Stimulated activated CD4-positive, alpha-beta T cell treated with anti-CD3 and anti-CD28 coated beads, TNF-alpha, amount 100 ng/mL, for 24 hours (primary cell): ENCODE measurements at regions not wholly inside any gene's neighbourhood (a gene's known extent, or its start where the extent isn't known, plus 50 kb on each side); places are given as distances from the start of the nearest gene placed in this dataset.

Experiments
- DNase-seq, 3 experiments: peaks; one replicate each; pipeline ENCODE4 v3.0.0-alpha.2; 2020; ENCODE audit warnings: low read depth in 3 of 3

GRCh38 chr11:130583801-130584211 lies 135.4 kb downstream of the ADAMTS15 start:
- no peak for DNase-seq

GRCh38 chr11:130585545-130585944 lies 137.1 kb downstream of the ADAMTS15 start:
- DNase-seq = no peak

- DNase-seq = no peak
These were observed 139.2 kb downstream of the ADAMTS15 start for GRCh38 chr11:130587658-130588057.

GRCh38 chr11:130588471-130588870 lies 140.0 kb downstream of the ADAMTS15 start:
- no peak for DNase-seq

GRCh38 chr11:130592056-130592455 lies 143.6 kb downstream of the ADAMTS15 start:
- no peak for DNase-seq

- DNase-seq = no peak
These were observed 144.6 kb downstream of the ADAMTS15 start for GRCh38 chr11:130593064-130593463.

GRCh38 chr11:130598433-130598832 lies 150.0 kb downstream of the ADAMTS15 start:
- DNase-seq = no peak

- DNase-seq = no peak
These were observed 150.7 kb downstream of the ADAMTS15 start for GRCh38 chr11:130599073-130599654.

- DNase-seq = no peak
These were observed 151.7 kb downstream of the ADAMTS15 start for GRCh38 chr11:130600139-130600538.

GRCh38 chr11:130600616-130601015 lies 152.2 kb downstream of the ADAMTS15 start:
- DNase-seq = no peak

- no peak for DNase-seq
These were observed 152.7 kb downstream of the ADAMTS15 start for GRCh38 chr11:130601141-130601540.

GRCh38 chr11:130601764-130602460 lies 153.5 kb downstream of the ADAMTS15 start:
- no peak for DNase-seq

GRCh38 chr11:130602641-130603334 lies 154.3 kb downstream of the ADAMTS15 start:
- DNase-seq = no peak

GRCh38 chr11:130603335-130603906 lies 155.0 kb downstream of the ADAMTS15 start:
- no peak for DNase-seq

GRCh38 chr11:130604606-130605005 lies 156.2 kb downstream of the ADAMTS15 start:
- DNase-seq = no peak

GRCh38 chr11:130606178-130606577 lies 157.7 kb downstream of the ADAMTS15 start:
- no peak for DNase-seq

- DNase-seq = no peak
These were observed 158.5 kb downstream of the ADAMTS15 start for GRCh38 chr11:130606781-130607511.

- no peak for DNase-seq
These were observed 159.8 kb downstream of the ADAMTS15 start for GRCh38 chr11:130608287-130608686.

- DNase-seq = no peak
These were observed 160.9 kb downstream of the ADAMTS15 start for GRCh38 chr11:130609121-130610035.

GRCh38 chr11:130611791-130612251 lies 163.4 kb downstream of the ADAMTS15 start:
- no peak for DNase-seq
